ENCODE measurements at regions not wholly inside any gene's neighbourhood (a gene's known extent, or its start where the extent isn't known, plus 50 kb on each side); places are given as distances from the start of the nearest gene placed in this dataset.

GRCh38 chr10:25083546-25084111, 67.2 kb downstream of the THNSL1 start:
- DNase-seq, result no peak
- ATAC-seq, result no peak
- no peak for TF ChIP-seq CTCF (IDR thresholded peaks at IDR 0.05)
- ChIA-PET POLR2A (no interaction called here), CTCF (interaction anchor here (1.2 to 5.0 kb wide), 2 partner anchors 102 to 466 kb away, joined by 4 to 23 read pairs; no protein-coding TSS in a partner anchor)
- H3K27ac Mint-ChIP-seq, result no peak overlapping the region
- H3K4me1 Mint-ChIP-seq (ENCODE audit: low read depth), result peaks cover 5% of the 10 kb centered on the region
- no peak overlapping the region for H3K4me3 Mint-ChIP-seq
- no peaks in the 10 kb centered on the region for H3K36me3 Mint-ChIP-seq (ENCODE audit: low read depth)
- H3K27me3 Mint-ChIP-seq, result peaks cover 8% of the 10 kb centered on the region
- no peaks in the 10 kb centered on the region for H3K9me3 Mint-ChIP-seq
- intact Hi-C loops (cut with micrococcal nuclease), result no loop called here

- Mint-ChIP-seq H3K36me3 (ENCODE audit: low read depth) (no peaks in the 10 kb centered on the region), H3K4me3 (no peak overlapping the region), H3K9me3 (no peaks in the 10 kb centered on the region), H3K4me1 (ENCODE audit: low read depth) (peaks cover 2% of the 10 kb centered on the region), H3K27me3 (peaks cover 6% of the 10 kb centered on the region), H3K27ac (no peak overlapping the region)
- POLR2A ChIA-PET, result no interaction called here
- no peak for ATAC-seq
- intact Hi-C loops (cut with micrococcal nuclease), result no loop called here
- no peak for TF ChIP-seq CTCF (IDR thresholded peaks at IDR 0.05)
- no peak for DNase-seq
- CTCF ChIA-PET, result interaction anchor here (1.1 to 5.0 kb wide), 2 partner anchors 466 to 467 kb away, joined by 4 to 23 read pairs; no protein-coding TSS in a partner anchor
These were observed 68.0 kb downstream of the THNSL1 start for GRCh38 chr10:25084447-25084846.

- intact Hi-C loops (cut with micrococcal nuclease), result no loop called here
- Mint-ChIP-seq H3K9me3 (peaks cover 12% of the 10 kb centered on the region), H3K4me1 (ENCODE audit: low read depth) (no peaks in the 10 kb centered on the region), H3K36me3 (ENCODE audit: low read depth) (peaks cover 2% of the 10 kb centered on the region), H3K4me3 (no peak overlapping the region), H3K27me3 (peaks cover 5% of the 10 kb centered on the region), H3K27ac (no peak overlapping the region)
- no peak for TF ChIP-seq CTCF (IDR thresholded peaks at IDR 0.05)
- DNase-seq (no peak), ATAC-seq (no peak)
- ChIA-PET CTCF (no interaction called here), POLR2A (no interaction called here)
These were observed 78.2 kb downstream of the THNSL1 start for GRCh38 chr10:25094590-25094989.

GRCh38 chr10:25097669-25098411, 77.0 kb upstream of the GPR158 start:
- intact Hi-C loops (cut with micrococcal nuclease), result no loop called here
- Mint-ChIP-seq H3K36me3 (ENCODE audit: low read depth) (peaks cover 2% of the 10 kb centered on the region), H3K27ac (no peak overlapping the region), H3K9me3 (peaks cover 12% of the 10 kb centered on the region), H3K4me3 (no peak overlapping the region), H3K4me1 (ENCODE audit: low read depth) (no peaks in the 10 kb centered on the region), H3K27me3 (peaks cover 8% of the 10 kb centered on the region)
- ChIA-PET POLR2A (no interaction called here), CTCF (no interaction called here)
- ATAC-seq (no peak), DNase-seq (no peak)
- no peak for TF ChIP-seq CTCF (IDR thresholded peaks at IDR 0.05)

- peaks cover 5% of the 10 kb centered on the region for H3K27me3 Mint-ChIP-seq
- no peak for TF ChIP-seq CTCF (IDR thresholded peaks at IDR 0.05)
- H3K9me3 Mint-ChIP-seq, result peaks cover 2% of the 10 kb centered on the region
- no peaks in the 10 kb centered on the region for H3K4me1 Mint-ChIP-seq (ENCODE audit: low read depth)
- ChIA-PET CTCF (interaction anchor here (0.8 to 1.8 kb wide), 2 partner anchors 19 to 482 kb away, joined by 3 to 6 read pairs; no protein-coding TSS in a partner anchor), POLR2A (no interaction called here)
- H3K36me3 Mint-ChIP-seq (ENCODE audit: low read depth), result no peaks in the 10 kb centered on the region
- no peak overlapping the region for H3K4me3 Mint-ChIP-seq
- DNase-seq, result no peak
- ATAC-seq, result no peak
- no peak overlapping the region for H3K27ac Mint-ChIP-seq
- intact Hi-C loops (cut with micrococcal nuclease), result no loop called here
These were observed 74.7 kb upstream of the GPR158 start for GRCh38 chr10:25100141-25100540.
